ENCODE measurements at regions not wholly inside any gene's neighbourhood (a gene's known extent, or its start where the extent isn't known, plus 50 kb on each side); places are given as distances from the start of the nearest gene placed in this dataset.

DNA sequence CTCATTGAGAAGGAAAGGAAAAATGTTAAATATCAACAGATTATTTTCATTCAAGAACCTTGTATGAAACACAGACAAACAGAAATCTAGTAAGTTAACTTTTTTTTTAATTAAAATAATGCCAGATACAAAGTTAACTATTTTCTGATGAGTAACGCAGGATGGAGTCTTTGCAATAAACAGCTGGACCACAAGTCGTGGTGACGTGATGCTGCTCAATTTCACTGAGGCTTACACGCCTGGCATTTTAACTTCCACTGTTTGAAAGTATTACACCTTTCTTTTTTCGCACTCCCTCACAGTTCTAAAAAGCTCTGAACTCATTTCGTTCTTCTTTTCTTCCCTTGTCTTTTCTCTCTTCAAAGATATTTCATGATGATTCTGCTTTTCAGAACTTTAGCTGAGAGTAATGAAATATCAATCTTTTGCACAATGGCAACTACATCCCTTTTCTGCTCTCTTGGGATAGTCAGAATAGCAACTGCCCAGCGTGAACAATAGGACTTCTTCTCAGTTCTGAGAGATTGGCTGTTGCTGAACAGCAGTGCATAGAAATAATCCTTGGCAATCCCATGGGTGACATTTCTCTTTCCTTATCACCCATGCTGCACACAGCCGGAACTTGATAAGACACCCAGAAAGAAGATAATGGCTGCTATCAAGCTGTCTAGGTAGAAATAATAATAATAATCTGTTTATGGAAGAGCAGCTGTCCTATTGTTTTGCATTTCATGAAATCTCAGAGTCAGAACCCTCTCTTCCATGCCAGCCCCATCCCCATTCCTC is 160.5 kb downstream of the BTG1 start:
- H3K79me2 ChIP-seq (ENCODE audit: insufficient read depth, low read depth, low read length): no peaks in the 10 kb centered on the region
- no peaks in the 10 kb centered on the region for H4K20me1 ChIP-seq (ENCODE audit: insufficient read depth, low read length)

DNA sequence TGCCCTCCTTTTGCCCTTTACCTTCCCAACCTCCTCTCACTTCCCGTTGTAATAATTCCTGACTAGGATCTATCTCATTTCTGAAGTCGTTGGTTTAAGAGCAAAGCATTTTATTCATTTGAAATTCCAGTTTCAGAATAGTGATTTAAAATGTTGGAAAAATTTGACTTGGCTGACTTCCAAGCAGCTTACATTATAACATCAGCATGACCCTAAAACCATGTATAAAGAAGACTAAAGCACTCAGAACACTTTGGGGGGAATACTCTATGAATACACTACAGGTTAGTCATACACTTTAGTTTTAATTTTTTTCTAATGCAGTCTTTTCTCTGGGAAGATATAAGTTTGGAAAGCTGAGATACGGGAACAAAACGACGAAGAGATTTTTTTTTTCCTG is 161.1 kb downstream of the BTG1 start:
- no peak for DNase-seq (ENCODE audit: low spot score)
- Histone ChIP-seq H3K9me3 (ENCODE audit: low read length) (no peaks in the 10 kb centered on the region), H3K9me2 (ENCODE audit: insufficient read depth, low read length) (no peaks in the 10 kb centered on the region), H3K4me1 (ENCODE audit: insufficient read depth, low read length, poor library complexity, severe bottlenecking) (no peaks in the 10 kb centered on the region), H3K4me2 (ENCODE audit: low read length) (no peak overlapping the region), H3K79me2 (ENCODE audit: insufficient read depth, low read depth, low read length) (no peaks in the 10 kb centered on the region), H2AFZ (ENCODE audit: low read length) (no peak overlapping the region), H3K36me3 (ENCODE audit: insufficient read depth, low read length) (no peaks in the 10 kb centered on the region), H4K20me1 (ENCODE audit: insufficient read depth, low read length) (no peaks in the 10 kb centered on the region), H3K4me3 (ENCODE audit: low read depth, low read length, poor library complexity, severe bottlenecking) (no peak overlapping the region), H3K27ac (ENCODE audit: low read depth, low read length, poor library complexity, severe bottlenecking) (no peak overlapping the region)
- intact Hi-C loops (cut with micrococcal nuclease; ENCODE audit: unreplicated experiment): no loop called here
- no TSS peak for BruUV-seq (replicated peaks)
- ChIA-PET CTCF (ENCODE audit: unreplicated experiment) (no interaction called here), POLR2A (interaction anchor here (0.6 kb wide), 2 partner anchors 98 to 121 kb away, joined by 3 to 4 read pairs; no protein-coding TSS in a partner anchor)
- TF ChIP-seq, protein P1, sequence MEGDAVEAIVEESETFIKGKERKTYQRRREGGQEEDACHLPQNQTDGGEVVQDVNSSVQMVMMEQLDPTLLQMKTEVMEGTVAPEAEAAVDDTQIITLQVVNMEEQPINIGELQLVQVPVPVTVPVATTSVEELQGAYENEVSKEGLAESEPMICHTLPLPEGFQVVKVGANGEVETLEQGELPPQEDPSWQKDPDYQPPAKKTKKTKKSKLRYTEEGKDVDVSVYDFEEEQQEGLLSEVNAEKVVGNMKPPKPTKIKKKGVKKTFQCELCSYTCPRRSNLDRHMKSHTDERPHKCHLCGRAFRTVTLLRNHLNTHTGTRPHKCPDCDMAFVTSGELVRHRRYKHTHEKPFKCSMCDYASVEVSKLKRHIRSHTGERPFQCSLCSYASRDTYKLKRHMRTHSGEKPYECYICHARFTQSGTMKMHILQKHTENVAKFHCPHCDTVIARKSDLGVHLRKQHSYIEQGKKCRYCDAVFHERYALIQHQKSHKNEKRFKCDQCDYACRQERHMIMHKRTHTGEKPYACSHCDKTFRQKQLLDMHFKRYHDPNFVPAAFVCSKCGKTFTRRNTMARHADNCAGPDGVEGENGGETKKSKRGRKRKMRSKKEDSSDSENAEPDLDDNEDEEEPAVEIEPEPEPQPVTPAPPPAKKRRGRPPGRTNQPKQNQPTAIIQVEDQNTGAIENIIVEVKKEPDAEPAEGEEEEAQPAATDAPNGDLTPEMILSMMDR (conservative IDR thresholded peaks at IDR 0.05; ENCODE audit: low read length): no peak
- no peak for TF ChIP-seq EZH2phosphoT487 (IDR thresholded peaks at IDR 0.05; ENCODE audit: borderline replicate concordance, low read depth, low read length)

More for the DNA sequence above, 160.5 kb downstream of the BTG1 start:
- Histone ChIP-seq H3K4me1 (ENCODE audit: insufficient read depth, low read length, poor library complexity, severe bottlenecking) (no peaks in the 10 kb centered on the region), H3K36me3 (ENCODE audit: insufficient read depth, low read length) (no peaks in the 10 kb centered on the region), H3K27ac (ENCODE audit: low read depth, low read length, poor library complexity, severe bottlenecking) (no peak overlapping the region), H3K4me3 (ENCODE audit: low read depth, low read length, poor library complexity, severe bottlenecking) (no peak overlapping the region), H3K4me2 (ENCODE audit: low read length) (no peak overlapping the region), H3K9me3 (ENCODE audit: low read length) (no peaks in the 10 kb centered on the region), H3K9me2 (ENCODE audit: insufficient read depth, low read length) (no peaks in the 10 kb centered on the region), H2AFZ (ENCODE audit: low read length) (no peak overlapping the region)
- TF ChIP-seq, protein P1 (conservative IDR thresholded peaks at IDR 0.05; ENCODE audit: low read length): no peak
- TF ChIP-seq EZH2phosphoT487 (IDR thresholded peaks at IDR 0.05; ENCODE audit: borderline replicate concordance, low read depth, low read length): no peak
- CTCF ChIA-PET (ENCODE audit: unreplicated experiment): no interaction called here
- POLR2A ChIA-PET: interaction anchor here (0.6 to 2.0 kb wide), 3 partner anchors 21 to 120 kb away, joined by 3 to 6 read pairs (median 3); no protein-coding TSS in a partner anchor
- intact Hi-C loops (cut with micrococcal nuclease; ENCODE audit: unreplicated experiment): no loop called here
- no peak for DNase-seq (ENCODE audit: low spot score)
- no TSS peak for BruUV-seq (replicated peaks)

DNA sequence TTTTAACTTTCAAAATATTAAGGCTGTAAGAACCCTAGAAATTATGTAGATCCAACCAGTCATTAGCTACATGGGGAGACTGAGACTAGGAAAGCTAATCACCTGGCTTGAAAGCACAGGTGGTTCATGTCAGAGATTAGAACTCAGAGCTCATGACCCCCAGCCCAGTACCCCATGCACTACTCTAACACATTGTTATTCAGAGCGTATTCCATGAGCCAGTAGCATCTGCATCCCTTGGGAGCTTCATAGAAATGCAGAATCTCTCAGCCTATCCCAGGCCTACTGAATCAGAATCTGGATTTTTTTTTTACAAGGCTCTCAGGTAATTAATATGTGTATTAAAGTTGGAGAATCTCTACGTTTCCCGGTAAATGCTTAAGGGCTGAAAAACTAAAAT is 161.7 kb downstream of the BTG1 start:
- no peaks in the 10 kb centered on the region for H3K9me2 ChIP-seq (ENCODE audit: insufficient read depth, low read length)
- POLR2A ChIA-PET: interaction anchor here (0.6 to 1.1 kb wide), 2 partner anchors 98 to 280 kb away, joined by 3 to 4 read pairs; no protein-coding TSS in a partner anchor
- H3K4me2 ChIP-seq (ENCODE audit: low read length): no peak overlapping the region
- H3K36me3 ChIP-seq (ENCODE audit: insufficient read depth, low read length): no peaks in the 10 kb centered on the region
- H3K9me3 ChIP-seq (ENCODE audit: low read length): no peaks in the 10 kb centered on the region
- H3K79me2 ChIP-seq (ENCODE audit: insufficient read depth, low read depth, low read length): no peaks in the 10 kb centered on the region
- intact Hi-C loops (cut with micrococcal nuclease; ENCODE audit: unreplicated experiment): no loop called here
- H2AFZ ChIP-seq (ENCODE audit: low read length): no peak overlapping the region
- DNase-seq (ENCODE audit: low spot score): no peak
- TF ChIP-seq EZH2phosphoT487 (IDR thresholded peaks at IDR 0.05; ENCODE audit: borderline replicate concordance, low read depth, low read length): no peak
- TF ChIP-seq, protein P1 (conservative IDR thresholded peaks at IDR 0.05; ENCODE audit: low read length): no peak
- no TSS peak for BruUV-seq (replicated peaks)
- no peaks in the 10 kb centered on the region for H3K4me1 ChIP-seq (ENCODE audit: insufficient read depth, low read length, poor library complexity, severe bottlenecking)
- no peak overlapping the region for H3K27ac ChIP-seq (ENCODE audit: low read depth, low read length, poor library complexity, severe bottlenecking)
- no peak overlapping the region for H3K4me3 ChIP-seq (ENCODE audit: low read depth, low read length, poor library complexity, severe bottlenecking)
- CTCF ChIA-PET (ENCODE audit: unreplicated experiment): no interaction called here
- no peaks in the 10 kb centered on the region for H4K20me1 ChIP-seq (ENCODE audit: insufficient read depth, low read length)
